A673 (cell line): ENCODE measurements at regions not wholly inside any gene's neighbourhood (a gene's known extent, or its start where the extent isn't known, plus 50 kb on each side); places are given as distances from the start of the nearest gene placed in this dataset.

Source experiments
- BruUV-seq: library from RNA; stranded (reverse); fragments of 400-500 nt; replicated peaks from 2 replicates; lab custom pipeline; 2021; lab: Mats Ljungman, UMichigan
- CTCF ChIA-PET: fragments of 300-600 bp; sonication (Branson Sonifier 250); formaldehyde crosslinking; loops from one replicate; lab custom pipeline; 2022; ENCODE audit warnings: antibody characterized with exemption; lab: Charles Lee
- POLR2A ChIA-PET: fragments of 300-600 bp; sonication (Branson Sonifier 250); formaldehyde crosslinking; loops from one replicate; lab custom pipeline; 2022; ENCODE audit warnings: antibody characterized with exemption; ENCODE audit not compliant: low non-redundant PET; lab: Charles Lee
- DNase-seq: peaks from one replicate; pipeline ENCODE4 v3.0.0-alpha.2; 2015; ENCODE audit warnings: low spot score
- H3K27ac ChIP-seq: fragments of 200-600 bp; sonication (generic); 2 replicates; pipeline ENCODE4 v1.5.1; 2016; ENCODE audit warnings: mixed run types, low read depth, mild to moderate bottlenecking, mixed read lengths, antibody characterized with exemption, low read length; ENCODE audit not compliant: poor library complexity, severe bottlenecking
- H3K27me3 ChIP-seq: fragments of 200-600 bp; sonication (generic); replicated peaks from 2 replicates; pipeline ENCODE4 v1.6.1; 2017; ENCODE audit warnings: mixed run types, low read depth, mild to moderate bottlenecking, mixed read lengths, antibody characterized with exemption, low read length; ENCODE audit not compliant: insufficient read depth, poor library complexity
- H3K36me3 ChIP-seq: fragments of 200-600 bp; sonication (generic); 2 replicates; pipeline ENCODE4 v1.6.1; 2016; ENCODE audit warnings: mixed run types, mild to moderate bottlenecking, mixed read lengths, antibody characterized with exemption, low read length; ENCODE audit not compliant: insufficient read depth, poor library complexity, severe bottlenecking
- H3K4me1 ChIP-seq: fragments of 200-600 bp; sonication (generic); 2 replicates; pipeline ENCODE4 v1.6.1; 2017; ENCODE audit warnings: mixed run types, mild to moderate bottlenecking, mixed read lengths, antibody characterized with exemption, low read length; ENCODE audit not compliant: insufficient read depth, poor library complexity, severe bottlenecking
- H3K4me3 ChIP-seq: fragments of 200-600 bp; sonication (generic); 2 replicates; pipeline ENCODE4 v1.5.1; 2016; ENCODE audit warnings: low read depth, mixed run types, mild to moderate bottlenecking, mixed read lengths, low read length; ENCODE audit not compliant: poor library complexity, severe bottlenecking
- H3K9me3 ChIP-seq: fragments of 200-600 bp; sonication (generic); 2 replicates; pipeline ENCODE4 v1.6.1; 2016; ENCODE audit warnings: mixed run types, low read depth, mild to moderate bottlenecking, mixed read lengths, antibody characterized with exemption, low read length; ENCODE audit not compliant: poor library complexity, severe bottlenecking
- CTCF ChIP-seq: fragments of 300-800, 200-600 bp; sonication (generic); conservative IDR thresholded peaks from 2 replicates; pipeline ENCODE4 v1.5.1; 2017; ENCODE audit warnings: low read depth, mild to moderate bottlenecking, antibody characterized with exemption, low read length, moderate library complexity, mixed read lengths
- EZH2 ChIP-seq: fragments of 200-600 bp; sonication (generic); IDR thresholded peaks from 2 replicates; pipeline ENCODE4 v1.6.1; 2017; ENCODE audit warnings: borderline replicate concordance, low read depth, mild to moderate bottlenecking, mixed read lengths, antibody characterized with exemption, low read length; ENCODE audit not compliant: poor library complexity, severe bottlenecking
- intact Hi-C: fragments of 100-400 bp; cut with micrococcal nuclease; formaldehyde crosslinking; loops from one replicate; pipeline ENCODE4 v1.10.0; 2022; ENCODE audit not compliant: unreplicated experiment

- no peak overlapping the region for H3K4me3 ChIP-seq
- H3K27me3 ChIP-seq: peaks cover 11% of the 10 kb centered on the region
- no peak overlapping the region for H3K27ac ChIP-seq
- ChIA-PET CTCF (no interaction called here), POLR2A (no interaction called here)
- H3K36me3 ChIP-seq: no peaks in the 10 kb centered on the region
- intact Hi-C loops: no loop called here
- no peaks in the 10 kb centered on the region for H3K4me1 ChIP-seq
- H3K9me3 ChIP-seq: no peaks in the 10 kb centered on the region
- DNase-seq: no peak
- no peak for TF ChIP-seq CTCF
- no TSS peak for BruUV-seq
Observed at GRCh38 chr21:35861661-35862060, 198.7 kb downstream of the SETD4 start.

- peaks cover 16% of the 10 kb centered on the region for H3K27me3 ChIP-seq
- no peak overlapping the region for H3K4me3 ChIP-seq
- no peaks in the 10 kb centered on the region for H3K9me3 ChIP-seq
- POLR2A ChIA-PET: no interaction called here
- DNase-seq: no peak
- intact Hi-C loops: no loop called here
- H3K4me1 ChIP-seq: no peaks in the 10 kb centered on the region
- no peaks in the 10 kb centered on the region for H3K36me3 ChIP-seq
- BruUV-seq: no TSS peak
- CTCF ChIA-PET: no interaction called here
- no peak overlapping the region for H3K27ac ChIP-seq
- TF ChIP-seq EZH2 (no peak), CTCF (no peak)
Observed at GRCh38 chr21:35860189-35860869, 200.0 kb downstream of the SETD4 start.

GRCh38 chr21:35859677-35860076 lies 200.6 kb downstream of the SETD4 start:
- no peak for DNase-seq
- Histone ChIP-seq H3K9me3 (no peaks in the 10 kb centered on the region), H3K27me3 (peaks cover 18% of the 10 kb centered on the region), H3K36me3 (no peaks in the 10 kb centered on the region), H3K27ac (no peak overlapping the region), H3K4me1 (no peaks in the 10 kb centered on the region), H3K4me3 (no peak overlapping the region)
- TF ChIP-seq EZH2 (no peak), CTCF (no peak)
- intact Hi-C loops: no loop called here
- POLR2A ChIA-PET: no interaction called here
- no TSS peak for BruUV-seq
- CTCF ChIA-PET: no interaction called here
